Mesendoderm (in vitro differentiated cells): ENCODE measurements at regions not wholly inside any gene's neighbourhood (a gene's known extent, or its start where the extent isn't known, plus 50 kb on each side); places are given as distances from the start of the nearest gene placed in this dataset.

Experiments
- DNase-seq: peaks from one replicate; pipeline ENCODE4 v3.0.0; 2013
- H2AK5ac ChIP-seq: 2 replicates; pipeline ENCODE4 v1.6.1; 2013; ENCODE audit warnings: low read length, inconsistent platforms
- H2BK120ac ChIP-seq: 2 replicates; pipeline ENCODE4 v1.6.1; 2013; ENCODE audit warnings: low read depth, mild to moderate bottlenecking, low read length, moderate library complexity, mixed read lengths
- H2BK15ac ChIP-seq: replicated peaks from 2 replicates; pipeline ENCODE4 v1.6.1; 2013; ENCODE audit warnings: low read depth, mild to moderate bottlenecking, moderate library complexity
- H2BK5ac ChIP-seq: 2 replicates; pipeline ENCODE4 v1.6.1; 2013; ENCODE audit warnings: low read length, inconsistent platforms
- H3K18ac ChIP-seq: 2 replicates; pipeline ENCODE4 v1.6.1; 2013; ENCODE audit warnings: mild to moderate bottlenecking, low read length, mixed read lengths
- H3K23ac ChIP-seq: one replicate; pipeline ENCODE4 v1.6.1; 2013; ENCODE audit warnings: low read length
- H3K27ac ChIP-seq: 2 replicates; pipeline ENCODE4 v1.5.1; 2013; ENCODE audit warnings: low read depth, mild to moderate bottlenecking, inconsistent platforms, low read length, moderate library complexity
- H3K27me3 ChIP-seq: 2 replicates; pipeline ENCODE4 v1.6.1; 2013; ENCODE audit warnings: low read length, control low read depth, mild to moderate bottlenecking, inconsistent platforms; ENCODE audit not compliant: insufficient read depth, poor library complexity
- H3K36me3 ChIP-seq: 2 replicates; pipeline ENCODE4 v1.6.1; 2013; ENCODE audit warnings: low read length, inconsistent platforms; ENCODE audit not compliant: control insufficient read depth, insufficient read depth
- H3K4ac ChIP-seq: one replicate; pipeline ENCODE4 v1.6.1; 2013; ENCODE audit warnings: low read depth, mild to moderate bottlenecking, low read length, moderate library complexity
- H3K4me1 ChIP-seq: 2 replicates; pipeline ENCODE4 v1.6.1; 2013; ENCODE audit warnings: low read depth, low read length, inconsistent platforms; ENCODE audit not compliant: control insufficient read depth
- H3K4me2 ChIP-seq: 2 replicates; pipeline ENCODE4 v1.6.1; 2013; ENCODE audit warnings: low read length
- H3K4me3 ChIP-seq: 2 replicates; pipeline ENCODE4 v1.5.1; 2013; ENCODE audit warnings: mild to moderate bottlenecking, low read length
- H3K56ac ChIP-seq: one replicate; pipeline ENCODE4 v1.6.1; 2013; ENCODE audit warnings: low read length
- H3K79me1 ChIP-seq: 2 replicates; pipeline ENCODE4 v1.6.1; 2013; ENCODE audit warnings: low read length, inconsistent platforms
- H3K79me2 ChIP-seq: 2 replicates; pipeline ENCODE4 v1.6.1; 2013; ENCODE audit warnings: mild to moderate bottlenecking, low read length; ENCODE audit not compliant: control insufficient read depth, insufficient read depth
- H3K9ac ChIP-seq: 2 replicates; pipeline ENCODE4 v1.6.1; 2013; ENCODE audit warnings: low read length, inconsistent platforms
- H4K5ac ChIP-seq: one replicate; pipeline ENCODE4 v1.6.1; 2013; ENCODE audit warnings: low read length
- H4K8ac ChIP-seq: one replicate; pipeline ENCODE4 v1.6.1; 2013; ENCODE audit warnings: low read depth, mild to moderate bottlenecking, control low read depth, low read length, moderate library complexity
- WGBS: extraction: QIAGEN DNeasy Blood & Tissue Kit; methylation state at CpG from one replicate; pipeline ENCODE4 v1.1.7; 2013; ENCODE audit warnings: low lambda C conversion rate, missing lambda C conversion rate; ENCODE audit not compliant: insufficient coverage; ENCODE audit errors: extremely low coverage; 5-methylcytosine and 5-hydroxymethylcytosine counted together

GRCh38 chr20:60064554-60065196, 106.5 kb downstream of the CDH26 start:
- no peaks in the 10 kb centered on the region for H3K36me3 ChIP-seq
- H3K4me3 ChIP-seq, result no peak overlapping the region
- H4K5ac ChIP-seq, result no peak overlapping the region
- H3K79me1 ChIP-seq, result no peaks in the 10 kb centered on the region
- no peaks in the 10 kb centered on the region for H3K79me2 ChIP-seq
- H3K27me3 ChIP-seq, result no peaks in the 10 kb centered on the region
- no peak overlapping the region for H3K4me2 ChIP-seq
- no peak overlapping the region for H3K18ac ChIP-seq
- H2BK5ac ChIP-seq, result no peak overlapping the region
- H2BK120ac ChIP-seq, result no peak overlapping the region
- no peak overlapping the region for H3K23ac ChIP-seq
- no peak overlapping the region for H2BK15ac ChIP-seq
- H3K4me1 ChIP-seq, result no peaks in the 10 kb centered on the region
- H3K4ac ChIP-seq, result no peak overlapping the region
- no CpG with 5 or more reads among the region's 4 CpGs for WGBS
- no peak overlapping the region for H4K8ac ChIP-seq
- no peak overlapping the region for H3K27ac ChIP-seq
- H3K9ac ChIP-seq, result no peak overlapping the region
- no peak for DNase-seq
- H3K56ac ChIP-seq, result no peak overlapping the region
- H2AK5ac ChIP-seq, result no peak overlapping the region

- Histone ChIP-seq H2BK5ac (no peak overlapping the region), H3K27me3 (no peaks in the 10 kb centered on the region), H3K18ac (no peak overlapping the region), H3K4ac (no peak overlapping the region), H4K8ac (no peak overlapping the region), H2AK5ac (no peak overlapping the region), H3K79me1 (no peaks in the 10 kb centered on the region), H4K5ac (no peak overlapping the region), H3K23ac (no peak overlapping the region), H3K56ac (no peak overlapping the region), H3K36me3 (no peaks in the 10 kb centered on the region), H3K4me3 (no peak overlapping the region), H3K4me1 (no peaks in the 10 kb centered on the region), H2BK120ac (no peak overlapping the region), H3K4me2 (no peak overlapping the region), H3K9ac (no peak overlapping the region), H3K27ac (no peak overlapping the region), H3K79me2 (no peaks in the 10 kb centered on the region), H2BK15ac (no peak overlapping the region)
- no peak for DNase-seq
- WGBS, result no CpG with 5 or more reads among the region's 9 CpGs
These were observed 107.7 kb downstream of the CDH26 start for GRCh38 chr20:60065741-60066437.

- Histone ChIP-seq H4K8ac (no peak overlapping the region), H3K4me1 (no peaks in the 10 kb centered on the region), H3K36me3 (no peaks in the 10 kb centered on the region), H3K56ac (no peak overlapping the region), H3K4ac (no peak overlapping the region), H2BK5ac (no peak overlapping the region), H2BK15ac (no peak overlapping the region), H3K79me1 (no peaks in the 10 kb centered on the region), H2BK120ac (no peak overlapping the region), H4K5ac (no peak overlapping the region), H3K4me2 (no peak overlapping the region), H3K27me3 (no peaks in the 10 kb centered on the region), H3K27ac (no peak overlapping the region), H3K4me3 (no peak overlapping the region), H3K79me2 (no peaks in the 10 kb centered on the region), H2AK5ac (no peak overlapping the region), H3K9ac (no peak overlapping the region), H3K18ac (no peak overlapping the region), H3K23ac (no peak overlapping the region)
- WGBS, result no CpG with 5 or more reads among the region's 7 CpGs
- no peak for DNase-seq
These were observed 108.2 kb downstream of the CDH26 start for GRCh38 chr20:60066438-60066823.

- Histone ChIP-seq H4K8ac (no peak overlapping the region), H3K23ac (no peak overlapping the region), H3K4me1 (no peaks in the 10 kb centered on the region), H3K18ac (no peak overlapping the region), H2BK5ac (no peak overlapping the region), H3K4me3 (no peak overlapping the region), H3K36me3 (no peaks in the 10 kb centered on the region), H3K27me3 (no peaks in the 10 kb centered on the region), H3K4me2 (no peak overlapping the region), H3K9ac (no peak overlapping the region), H3K56ac (no peak overlapping the region), H2BK120ac (no peak overlapping the region), H2BK15ac (no peak overlapping the region), H3K79me2 (no peaks in the 10 kb centered on the region), H4K5ac (no peak overlapping the region), H3K4ac (no peak overlapping the region), H3K27ac (no peak overlapping the region), H2AK5ac (no peak overlapping the region), H3K79me1 (no peaks in the 10 kb centered on the region)
- WGBS, result no CpG with 5 or more reads among the region's 8 CpGs
- DNase-seq, result no peak
These were observed 110.3 kb downstream of the CDH26 start for GRCh38 chr20:60068509-60068908.

GRCh38 chr20:60069656-60070055, 111.4 kb downstream of the CDH26 start:
- Histone ChIP-seq H2BK15ac (no peak overlapping the region), H2BK5ac (no peak overlapping the region), H4K8ac (no peak overlapping the region), H3K9ac (no peak overlapping the region), H3K4me2 (no peak overlapping the region), H3K4me1 (no peaks in the 10 kb centered on the region), H4K5ac (no peak overlapping the region), H3K23ac (no peak overlapping the region), H3K4ac (no peak overlapping the region), H3K79me1 (no peaks in the 10 kb centered on the region), H2AK5ac (no peak overlapping the region), H3K79me2 (no peaks in the 10 kb centered on the region), H3K56ac (no peak overlapping the region), H3K4me3 (no peak overlapping the region), H3K18ac (no peak overlapping the region), H3K27me3 (no peaks in the 10 kb centered on the region), H2BK120ac (no peak overlapping the region), H3K36me3 (no peaks in the 10 kb centered on the region), H3K27ac (no peak overlapping the region)
- DNase-seq, result no peak
- WGBS, result no CpG with 5 or more reads among the region's 8 CpGs

- no peak overlapping the region for H2BK5ac ChIP-seq
- no peaks in the 10 kb centered on the region for H3K79me2 ChIP-seq
- H2BK15ac ChIP-seq, result no peak overlapping the region
- DNase-seq, result no peak
- no peak overlapping the region for H3K9ac ChIP-seq
- H2BK120ac ChIP-seq, result no peak overlapping the region
- no peak overlapping the region for H4K5ac ChIP-seq
- no peak overlapping the region for H4K8ac ChIP-seq
- H3K4me1 ChIP-seq, result no peaks in the 10 kb centered on the region
- no peak overlapping the region for H3K18ac ChIP-seq
- no peak overlapping the region for H3K27ac ChIP-seq
- H3K36me3 ChIP-seq, result no peaks in the 10 kb centered on the region
- H3K4me3 ChIP-seq, result no peak overlapping the region
- no peak overlapping the region for H3K4ac ChIP-seq
- no peak overlapping the region for H2AK5ac ChIP-seq
- H3K23ac ChIP-seq, result no peak overlapping the region
- H3K4me2 ChIP-seq, result no peak overlapping the region
- no peaks in the 10 kb centered on the region for H3K27me3 ChIP-seq
- H3K79me1 ChIP-seq, result no peaks in the 10 kb centered on the region
- no CpG with 5 or more reads among the region's 4 CpGs for WGBS
- no peak overlapping the region for H3K56ac ChIP-seq
These were observed 112.6 kb downstream of the CDH26 start for GRCh38 chr20:60070791-60071190.
